Vagina (tissue), 2 donors: ENCODE measurements at regions not wholly inside any gene's neighbourhood (a gene's known extent, or its start where the extent isn't known, plus 50 kb on each side); places are given as distances from the start of the nearest gene placed in this dataset.

Experiments
- CTCF ChIP-seq, 3 experiments: fragments of 450-650 bp in 2 of 3; fragments of 200-600 bp in 1 of 3; sonication (generic) in 1 of 3; IDR thresholded peaks; one replicate each; pipeline ENCODE4 v1.5.1; 2017 to 2019; ENCODE audit warnings: antibody characterized with exemption in 3 of 3, mild to moderate bottlenecking in 2 of 3, moderate library complexity in 2 of 3
- POLR2A ChIP-seq, 2 donors: fragments of 450-650 bp; IDR thresholded peaks; one replicate each; pipeline ENCODE4 v1.6.1; 2017; ENCODE audit warnings: antibody characterized with exemption in 2 of 2, mild to moderate bottlenecking in 2 of 2, moderate library complexity in 2 of 2
- POLR2AphosphoS5 ChIP-seq, 2 donors: sonication (generic); formaldehyde crosslinking; IDR thresholded peaks; one replicate each; pipeline ENCODE4 v1.9.0; 2017; ENCODE audit warnings: antibody characterized with exemption in 2 of 2, mild to moderate bottlenecking in 2 of 2, low read depth in 1 of 2; ENCODE audit not compliant: insufficient read depth in 1 of 2

- TF ChIP-seq POLR2A (IDR thresholded peaks at IDR 0.05) = no peak
- no peak for TF ChIP-seq CTCF (IDR thresholded peaks at IDR 0.05)
- no peak for TF ChIP-seq POLR2AphosphoS5 (IDR thresholded peaks at IDR 0.05; ENCODE audit: insufficient read depth in 1 of 2, low read depth in 1 of 2)
These were observed 219.5 kb upstream of the TMEM161B start for GRCh38 chr5:88488130-88488529.
